HG03135 (cell line): ENCODE measurements at regions not wholly inside any gene's neighbourhood (a gene's known extent, or its start where the extent isn't known, plus 50 kb on each side); places are given as distances from the start of the nearest gene placed in this dataset.

Experiments
- ATAC-seq: cut with Tn5 transposase; IDR thresholded peaks from one replicate; pipeline ENCODE4 v1.9.1; 2021; ENCODE audit warnings: mild to moderate bottlenecking, moderate library complexity; ENCODE audit not compliant: unreplicated experiment

DNA sequence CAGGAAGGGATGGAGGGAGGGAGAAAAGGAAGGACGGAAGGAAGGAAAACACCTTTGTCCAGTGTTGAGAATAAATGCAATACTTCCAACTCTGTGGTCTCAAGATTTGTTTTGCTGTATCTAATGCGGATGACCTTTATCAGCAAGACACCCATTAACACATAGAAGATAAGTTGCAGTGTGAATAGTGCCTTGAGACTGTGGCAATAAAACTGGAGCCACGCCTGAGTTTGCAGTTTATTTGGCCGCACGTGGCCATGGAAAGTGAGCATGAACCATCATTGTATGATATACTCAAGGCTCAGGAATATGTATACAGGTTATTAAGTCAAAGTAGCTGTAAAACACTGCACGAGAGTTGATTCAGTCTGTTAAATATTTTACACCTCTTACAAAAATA, 113.6 kb upstream of the EEA1 start:
- ATAC-seq = no peak

DNA sequence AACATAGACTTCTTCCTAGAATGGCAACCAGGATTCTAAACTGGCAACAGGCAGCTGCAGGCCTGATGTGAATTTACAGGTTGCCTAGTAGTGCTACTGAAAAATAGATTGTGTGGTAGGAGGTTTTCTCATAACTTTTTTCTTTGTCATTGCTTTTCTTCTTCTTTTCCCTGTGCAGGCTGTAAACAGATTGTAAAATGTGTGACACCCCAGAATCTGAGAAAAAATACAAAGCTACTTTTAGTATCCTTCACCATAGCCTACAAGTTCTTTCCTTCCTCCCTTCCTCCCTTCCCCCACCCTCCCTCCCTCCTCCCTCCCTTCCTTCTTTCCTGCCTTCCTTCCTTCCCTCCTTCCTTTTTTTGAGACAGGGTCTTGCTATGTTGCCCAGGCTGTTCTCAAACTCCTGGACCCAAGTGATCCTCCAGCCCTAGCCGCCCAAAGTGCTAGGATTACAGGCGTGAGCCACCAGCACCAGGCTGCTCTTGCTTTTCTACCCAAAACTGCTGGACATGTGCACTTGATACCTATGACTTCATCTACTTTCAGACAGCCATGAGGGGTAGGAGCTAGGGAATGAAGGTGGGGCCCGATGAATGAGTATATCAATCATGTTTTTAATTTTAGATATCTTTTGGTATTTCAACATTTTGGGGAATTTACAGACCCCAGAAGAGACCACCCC, 114.2 kb upstream of the EEA1 start:
- no peak for ATAC-seq

DNA sequence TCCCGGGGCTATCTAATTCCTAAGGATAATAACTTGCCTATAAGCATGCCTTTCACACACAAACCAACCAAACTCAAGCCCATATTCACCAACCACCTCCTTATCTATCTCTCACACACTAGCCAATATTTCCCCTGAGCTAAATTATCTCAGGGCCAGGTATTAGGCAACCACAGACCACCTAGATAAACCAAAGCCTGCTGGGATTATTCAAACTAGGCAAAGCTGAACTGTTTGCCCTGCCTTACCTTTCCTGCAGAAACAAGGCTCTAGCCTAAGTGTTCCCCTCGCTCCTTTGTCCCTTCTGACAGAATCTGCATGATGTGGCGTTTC, 114.7 kb upstream of the EEA1 start:
- no peak for ATAC-seq

DNA sequence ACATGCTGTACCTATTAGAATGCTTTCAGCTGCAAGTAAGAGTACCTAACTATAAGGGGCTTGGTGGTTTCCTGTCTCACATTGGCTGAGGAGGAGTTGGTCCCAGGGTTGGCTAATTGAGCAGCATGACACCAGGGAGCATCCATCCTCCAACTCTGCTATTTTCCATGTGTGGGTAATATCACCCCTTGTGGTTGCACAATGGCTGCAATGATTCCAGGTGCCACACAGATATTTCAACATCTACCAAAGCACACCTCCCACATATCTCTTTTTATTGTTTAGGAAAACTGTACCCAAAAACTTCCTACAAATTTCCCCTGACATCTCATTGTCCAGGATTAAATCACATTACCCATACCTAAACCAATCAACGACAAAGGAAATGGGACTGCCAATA, 118.0 kb upstream of the EEA1 start:
- no peak for ATAC-seq

DNA sequence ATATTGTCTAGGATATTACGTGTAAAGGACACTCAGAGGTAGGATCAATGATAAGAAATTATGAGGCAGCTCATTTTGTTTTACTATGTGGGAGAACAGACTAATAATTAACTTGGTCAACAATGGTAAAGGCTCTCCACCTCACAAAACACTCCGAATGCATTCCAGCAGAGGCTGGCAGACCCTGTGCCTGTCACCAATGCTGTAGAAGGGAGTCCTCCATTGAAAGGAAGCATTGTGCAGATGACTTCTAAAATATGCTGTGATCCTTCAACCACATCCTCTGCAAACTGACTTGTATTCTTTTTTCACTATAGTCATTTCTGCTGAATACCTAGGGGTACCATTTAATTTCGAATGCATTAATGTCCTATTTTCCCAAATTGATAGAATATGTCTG, 119.6 kb upstream of the EEA1 start:
- no peak for ATAC-seq

DNA sequence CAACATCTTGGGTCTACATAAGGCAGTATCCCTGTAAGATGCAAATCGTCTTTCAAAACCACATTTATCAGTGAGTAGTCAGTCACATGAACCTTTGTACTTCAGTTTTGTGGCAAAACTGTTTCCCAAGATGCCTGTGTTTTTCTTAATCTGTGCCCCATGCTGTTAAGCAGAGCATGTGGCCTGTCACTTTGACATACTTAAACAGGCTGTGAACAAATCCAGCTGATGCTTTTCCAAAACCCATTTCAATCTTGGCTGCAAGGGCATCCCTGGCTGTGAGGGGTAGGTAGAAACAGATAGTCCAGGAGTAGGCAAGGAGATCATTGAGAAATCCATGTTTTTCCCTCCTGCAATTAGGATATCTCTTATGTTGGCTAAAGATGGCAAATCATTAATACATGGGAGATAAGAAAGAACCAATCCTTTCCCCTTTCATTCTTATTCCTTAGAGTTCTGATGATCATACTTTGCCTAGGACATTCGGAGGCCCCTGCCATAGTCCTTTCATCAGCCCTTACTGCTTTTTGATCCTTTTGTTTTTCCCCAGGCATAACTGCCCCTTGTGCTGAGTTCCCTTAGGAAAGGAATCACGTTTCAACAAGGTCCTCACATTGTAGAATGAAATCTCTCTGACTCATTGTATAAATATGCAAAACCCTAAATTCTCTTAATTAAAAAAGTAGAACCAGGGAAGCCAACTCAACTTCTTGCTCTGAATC, 121.1 kb upstream of the EEA1 start:
- no peak for ATAC-seq

DNA sequence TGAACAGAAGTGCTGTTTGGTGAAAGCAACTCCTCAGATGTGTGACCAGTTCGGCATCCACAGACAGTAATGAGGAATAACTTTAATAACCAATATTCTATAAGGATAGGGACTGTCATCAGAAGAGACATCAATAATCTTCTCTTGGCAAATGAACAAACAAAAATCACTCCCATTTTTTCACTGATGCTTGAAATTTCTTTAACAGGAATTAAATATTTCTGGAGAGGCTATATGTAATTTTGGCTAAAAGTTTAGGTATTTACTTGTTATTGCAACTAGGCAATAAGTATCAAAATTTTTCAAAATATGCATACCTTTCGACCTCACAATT, 121.6 kb upstream of the EEA1 start:
- ATAC-seq = no peak

DNA sequence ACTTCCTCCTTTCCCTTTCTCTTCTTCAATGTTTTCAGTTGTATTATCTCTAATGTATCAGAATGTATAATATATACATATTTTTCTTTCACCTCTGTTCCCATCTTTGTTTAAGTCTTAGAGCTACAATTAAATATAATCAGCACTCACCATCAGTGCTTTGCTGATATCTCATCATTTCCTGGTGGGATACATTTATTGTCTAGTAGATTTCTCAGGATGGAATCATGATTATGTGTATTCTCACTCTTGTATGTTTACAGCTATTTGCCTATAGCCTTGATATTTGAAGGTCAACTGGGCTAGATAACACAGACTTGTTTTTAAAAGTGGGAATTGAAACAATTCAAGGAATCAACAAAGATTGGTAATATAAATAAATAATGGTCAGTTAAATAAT, 124.9 kb upstream of the EEA1 start:
- no peak for ATAC-seq

DNA sequence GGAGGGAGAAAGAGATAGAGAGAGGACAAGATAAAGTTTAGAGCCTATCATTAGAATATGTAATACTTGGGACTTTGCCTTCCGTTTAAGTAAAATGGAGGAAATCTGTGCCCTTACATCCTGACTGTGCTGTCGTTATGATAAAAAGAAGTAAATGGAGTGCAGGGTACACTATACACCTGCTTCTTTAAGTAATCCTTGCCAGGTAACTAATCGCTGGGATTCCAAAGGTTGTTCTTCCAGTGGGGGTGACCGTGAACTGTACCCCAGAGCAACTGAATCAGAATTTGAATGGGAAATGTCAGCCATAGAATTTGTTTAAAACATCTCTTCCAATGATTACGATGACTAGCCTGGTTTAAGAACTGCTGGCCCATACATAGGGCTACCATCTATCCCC, 126.1 kb upstream of the EEA1 start:
- no peak for ATAC-seq

DNA sequence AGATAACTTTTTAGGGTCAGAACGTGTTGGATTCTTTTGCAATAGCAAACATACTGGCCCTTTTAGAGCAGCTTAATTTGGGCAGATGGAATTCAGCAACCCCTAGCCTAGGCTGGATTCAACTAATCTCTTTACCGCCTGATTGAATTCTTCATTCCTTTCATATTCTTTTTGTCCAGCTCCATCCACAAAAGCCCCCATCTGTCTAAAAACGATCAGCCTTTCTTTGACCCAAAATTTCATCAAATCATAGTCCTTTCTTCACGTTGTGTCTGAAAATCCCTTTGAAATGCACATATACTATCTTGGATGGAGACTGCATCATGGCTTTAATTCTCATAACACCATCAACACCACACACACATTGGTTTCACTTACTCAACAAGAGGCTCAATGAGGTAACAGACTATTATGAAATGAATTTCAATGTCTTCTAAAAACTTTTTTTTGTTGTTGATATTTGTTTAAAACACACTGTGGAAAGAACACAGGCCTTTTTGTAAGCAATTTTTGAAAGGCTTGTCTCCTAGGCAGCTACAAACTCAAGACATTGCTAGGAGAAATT, 128.0 kb upstream of the EEA1 start:
- ATAC-seq = no peak

DNA sequence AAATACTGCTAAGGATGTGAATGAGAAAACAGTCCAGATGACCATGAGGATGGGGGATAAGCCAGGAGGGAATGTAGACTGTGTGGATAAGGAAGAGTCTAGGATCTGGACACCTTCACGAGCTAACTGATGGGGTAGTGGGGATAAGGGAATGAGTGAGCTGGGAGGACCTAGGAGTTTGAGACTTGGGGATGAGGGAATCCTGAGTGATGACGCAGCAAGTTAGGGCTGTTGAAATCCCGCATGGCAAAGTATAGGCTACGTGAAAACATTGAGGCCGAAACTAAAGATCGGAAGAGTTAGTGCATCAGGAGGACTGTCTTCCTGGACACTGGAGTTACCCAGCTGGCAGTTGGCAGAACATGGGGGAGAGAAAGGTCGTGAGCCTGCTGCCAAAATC, 129.2 kb upstream of the EEA1 start:
- no peak for ATAC-seq

DNA sequence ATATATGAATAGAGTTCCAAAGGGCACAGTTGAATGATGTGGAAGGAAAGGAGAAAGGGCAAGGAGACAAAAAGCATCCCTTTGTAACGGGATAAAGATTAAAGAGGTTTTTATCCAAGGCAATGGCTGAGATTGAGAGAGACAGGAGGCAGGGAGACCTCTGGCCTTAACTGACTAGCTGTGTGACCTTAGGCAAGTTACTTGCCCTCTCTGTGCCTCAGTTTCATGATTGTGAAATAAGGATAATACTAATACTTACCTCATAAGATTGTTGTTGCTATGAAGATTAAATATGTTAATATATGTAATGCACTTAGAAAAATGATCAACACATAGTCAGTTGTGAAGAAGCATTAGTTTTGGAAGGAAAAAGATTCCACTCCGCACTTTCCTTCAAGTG, 130.2 kb upstream of the EEA1 start:
- ATAC-seq = no peak

DNA sequence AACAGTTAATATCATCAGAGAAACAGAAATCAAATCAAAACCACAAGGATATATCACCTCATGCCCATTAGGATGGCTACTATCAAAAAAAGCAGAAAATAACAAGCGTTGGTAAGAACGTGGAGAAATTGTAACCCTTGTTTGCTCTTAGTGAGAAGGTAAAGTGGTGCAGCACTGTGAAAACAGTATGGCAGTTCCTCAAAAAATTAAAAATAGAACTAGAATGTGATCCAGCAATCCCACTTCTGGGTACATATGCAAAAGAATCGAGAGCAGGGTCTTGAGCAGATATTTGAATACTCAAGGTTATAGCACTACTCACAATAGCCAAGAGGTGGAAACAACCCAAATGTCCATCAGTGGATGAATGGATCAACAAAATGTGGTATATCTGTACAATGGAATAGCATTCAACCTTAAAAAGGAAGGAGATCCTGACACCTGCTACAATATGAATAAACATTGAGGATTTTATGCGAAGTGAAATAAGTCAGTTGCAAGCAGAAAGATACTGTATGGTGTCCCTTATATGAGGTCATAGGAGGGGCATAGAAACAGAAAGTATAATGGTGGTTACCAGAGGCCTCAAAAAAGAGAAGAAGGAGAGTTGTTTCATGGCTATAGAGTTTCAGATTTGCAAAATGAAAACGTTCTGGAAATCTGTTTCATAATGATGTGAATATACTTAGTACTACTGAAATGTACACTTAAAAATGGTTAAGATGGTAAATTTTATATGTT, 131.0 kb upstream of the EEA1 start:
- peak; percentile 97 for ATAC-seq

DNA sequence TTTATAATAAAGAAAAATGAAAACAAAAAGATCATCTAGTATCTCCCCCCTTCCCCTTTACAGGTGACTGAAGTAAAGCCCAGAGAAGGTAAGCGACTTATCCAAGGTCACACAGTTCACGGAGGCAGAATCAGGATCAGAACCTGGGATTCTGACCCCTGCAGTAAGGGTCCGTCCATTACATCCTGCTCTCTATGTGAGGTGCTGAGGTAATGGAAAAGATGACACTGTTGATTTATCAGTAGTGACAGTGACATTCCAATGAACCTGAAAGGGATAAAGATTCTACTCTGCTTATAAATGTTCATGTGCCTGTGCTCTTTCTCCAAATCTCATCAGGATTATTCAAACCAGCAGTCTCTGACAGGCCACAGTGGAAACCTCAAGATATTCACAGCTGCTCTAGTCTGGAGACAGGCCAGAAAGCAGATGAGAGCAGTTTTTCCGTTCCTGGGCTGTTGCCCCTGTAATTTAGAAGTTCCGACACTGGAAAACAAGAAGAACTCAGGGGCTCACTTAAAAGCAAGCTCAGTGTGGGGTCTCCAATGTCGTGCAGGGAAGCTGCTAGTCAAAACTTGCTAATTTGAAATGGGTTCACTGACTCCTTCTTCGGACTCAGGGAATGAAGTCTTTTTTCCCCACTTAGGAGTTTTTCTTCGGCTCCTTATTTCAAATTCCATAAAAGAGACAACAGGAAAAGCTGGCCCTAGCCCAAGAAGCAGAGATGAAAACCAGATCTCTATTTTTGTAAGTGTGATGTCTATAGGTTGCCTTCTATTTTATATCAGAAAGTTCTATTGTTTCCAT, 131.8 kb upstream of the EEA1 start:
- ATAC-seq = peak; percentile 35

DNA sequence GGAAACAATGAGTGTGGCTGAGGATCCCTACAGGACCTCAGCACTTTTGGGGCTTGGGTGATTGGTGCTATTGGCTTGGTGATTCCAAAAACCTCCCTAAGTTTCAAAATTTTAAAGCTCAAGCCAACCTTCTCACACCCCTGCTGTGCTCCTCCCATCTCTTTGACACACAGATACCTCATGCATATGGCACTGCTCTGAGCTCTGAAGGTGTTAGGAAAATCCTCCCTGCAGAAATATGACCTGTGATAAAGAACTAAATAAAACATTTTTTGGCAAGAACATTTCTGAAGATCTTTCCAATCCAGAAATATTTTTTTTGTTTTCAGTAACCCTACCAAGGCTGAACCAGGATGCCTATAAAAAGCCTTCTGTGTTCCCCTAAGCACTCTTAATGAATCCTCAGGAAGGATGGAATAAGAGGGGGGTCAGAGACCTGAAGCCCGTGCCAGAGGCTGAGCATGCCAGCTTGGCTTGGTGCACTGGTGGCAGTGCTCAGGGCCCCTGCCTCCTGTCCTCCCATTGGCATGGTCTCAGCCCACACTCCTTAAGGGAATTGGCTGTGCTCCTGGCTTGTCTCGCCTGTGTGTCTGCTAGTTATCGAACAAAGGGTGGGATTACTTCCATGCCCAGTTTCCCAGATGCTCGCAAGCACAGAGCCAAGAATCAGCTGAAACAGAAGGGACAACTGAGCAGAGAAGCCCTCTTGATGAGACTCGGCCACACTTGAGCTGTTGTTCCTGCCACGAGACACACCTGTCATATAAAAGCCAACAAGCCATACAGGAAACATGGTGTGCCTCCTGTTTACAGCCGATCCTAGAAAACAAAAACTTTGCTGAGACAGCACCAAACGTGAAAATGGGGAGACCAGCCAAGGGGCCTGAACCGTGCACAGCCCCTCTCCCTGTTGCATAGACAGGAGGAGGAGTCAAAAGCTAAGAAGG, 132.7 kb upstream of the EEA1 start:
- no peak for ATAC-seq

DNA sequence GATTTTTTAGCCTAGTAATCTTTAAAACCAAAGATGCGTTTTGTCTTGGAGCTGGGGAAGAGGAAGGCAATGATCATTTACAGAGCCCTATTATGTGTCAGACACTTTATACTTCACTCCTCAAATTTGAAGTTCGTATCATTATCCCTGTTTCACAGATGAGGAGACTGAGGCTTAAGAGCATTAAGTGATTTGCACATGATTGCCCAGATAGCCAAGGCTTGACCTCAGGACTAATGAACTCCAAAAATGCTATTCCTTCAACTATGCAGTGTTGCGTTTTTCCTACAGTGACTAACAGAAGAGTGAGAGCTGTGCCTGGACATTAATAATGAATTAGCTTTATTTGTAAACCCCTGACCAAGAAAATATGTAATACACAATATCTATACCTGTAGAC, 136.8 kb upstream of the EEA1 start:
- ATAC-seq = no peak

DNA sequence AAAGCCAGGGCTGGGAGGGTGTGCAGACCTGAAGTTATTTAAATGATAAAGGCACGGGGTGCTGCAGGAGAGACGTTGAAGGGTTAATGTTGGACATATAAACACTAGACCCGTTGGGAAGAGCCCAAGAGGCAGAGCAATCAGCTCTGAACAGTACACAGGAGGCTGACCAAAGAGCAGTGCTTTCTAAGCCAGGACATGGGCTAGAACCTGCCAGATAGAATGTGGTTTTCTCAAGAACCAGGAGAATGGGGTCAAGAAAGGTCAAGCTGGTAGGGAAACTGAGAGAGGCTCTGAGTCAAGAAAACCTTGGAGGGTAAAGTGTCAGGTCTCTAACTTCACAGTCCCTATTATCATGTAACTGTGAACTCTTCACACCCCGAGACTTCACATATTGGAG, 143.2 kb upstream of the EEA1 start:
- ATAC-seq = no peak

DNA sequence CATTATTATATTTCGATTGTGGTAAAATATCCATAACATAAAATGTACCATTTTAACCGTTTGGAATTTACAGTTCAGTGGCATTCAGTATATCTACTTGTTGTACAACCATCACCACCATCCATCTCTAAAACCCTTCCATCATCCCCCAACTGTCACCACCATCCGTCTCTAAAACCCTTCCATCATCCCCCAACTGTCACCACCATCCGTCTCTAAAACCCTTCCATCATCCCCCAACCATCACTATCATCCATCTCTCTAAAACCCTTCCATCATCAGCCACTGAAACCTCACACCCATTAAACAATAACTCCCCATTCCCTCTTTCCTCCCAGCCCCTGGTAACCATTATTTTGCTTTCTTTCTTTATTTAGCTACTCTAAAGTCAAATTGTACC, 144.2 kb upstream of the EEA1 start:
- no peak for ATAC-seq

DNA sequence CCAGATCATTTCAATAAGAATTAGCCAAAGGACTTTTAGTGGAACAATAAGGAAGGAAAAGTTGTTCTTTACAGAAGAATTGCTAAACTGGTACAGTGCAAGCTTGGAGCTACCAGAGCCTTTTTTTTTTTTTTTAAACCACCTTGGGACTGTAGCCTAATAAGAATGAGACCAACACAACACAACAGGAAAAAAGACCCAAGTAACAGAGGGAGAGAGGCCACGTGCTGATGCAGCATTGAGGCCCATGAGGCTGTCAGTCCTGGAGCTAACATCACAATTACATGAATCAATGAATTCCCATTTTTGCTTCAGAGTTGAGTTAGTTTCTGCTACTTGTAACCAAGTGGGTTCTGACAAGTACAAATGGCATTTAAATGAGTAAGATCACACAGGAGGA, 149.0 kb upstream of the EEA1 start:
- no peak for ATAC-seq

DNA sequence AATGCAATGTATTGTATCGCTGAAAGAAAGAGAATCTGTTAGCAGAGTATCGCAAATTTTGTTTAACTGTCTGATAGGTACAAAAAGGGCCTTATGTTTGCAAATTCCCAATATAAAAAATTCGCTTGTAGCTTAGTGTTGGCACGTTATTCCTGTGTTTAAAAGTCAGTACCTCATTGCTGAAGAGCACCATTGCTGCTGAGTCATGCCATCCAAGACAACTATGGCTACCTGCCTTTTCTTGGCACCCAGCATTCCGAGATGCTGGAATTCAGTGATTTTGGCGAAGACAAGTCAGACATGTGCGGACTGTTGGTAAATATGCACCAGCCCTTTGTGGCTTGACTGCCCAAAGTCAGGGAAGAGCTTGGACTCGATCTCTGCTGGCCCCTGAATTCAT, 149.5 kb upstream of the EEA1 start:
- no peak for ATAC-seq
